Lower leg skin (tissue), 3 donors: ENCODE measurements at regions not wholly inside any gene's neighbourhood (a gene's known extent, or its start where the extent isn't known, plus 50 kb on each side); places are given as distances from the start of the nearest gene placed in this dataset.
"Not testable (repeated sequence)": the region's sequence is repeated elsewhere in the genome, so short reads cannot be mapped to it uniquely, and the experiment has no call there.

ENCODE experiments used
- CTCF ChIP-seq, 3 donors: fragments of 450-650 bp; IDR thresholded peaks; one replicate each; pipeline ENCODE4 v1.5.1; 2016; ENCODE audit warnings: antibody characterized with exemption in 3 of 3, mild to moderate bottlenecking in 3 of 3, moderate library complexity in 2 of 3
- POLR2A ChIP-seq, 2 donors: fragments of 450-650 bp; IDR thresholded peaks; one replicate each; pipeline ENCODE4 v1.6.1; 2016 to 2017; ENCODE audit warnings: antibody characterized with exemption in 2 of 2, mild to moderate bottlenecking in 1 of 2, moderate library complexity in 1 of 2

- not testable (repeated sequence) for TF ChIP-seq CTCF, POLR2A (IDR thresholded peaks at IDR 0.05)
Measured at GRCh38 chr13:90946125-90946524, 401.4 kb upstream of the MIR17HG start.
